ENCODE measurements at regions not wholly inside any gene's neighbourhood (a gene's known extent, or its start where the extent isn't known, plus 50 kb on each side); places are given as distances from the start of the nearest gene placed in this dataset.

DNA sequence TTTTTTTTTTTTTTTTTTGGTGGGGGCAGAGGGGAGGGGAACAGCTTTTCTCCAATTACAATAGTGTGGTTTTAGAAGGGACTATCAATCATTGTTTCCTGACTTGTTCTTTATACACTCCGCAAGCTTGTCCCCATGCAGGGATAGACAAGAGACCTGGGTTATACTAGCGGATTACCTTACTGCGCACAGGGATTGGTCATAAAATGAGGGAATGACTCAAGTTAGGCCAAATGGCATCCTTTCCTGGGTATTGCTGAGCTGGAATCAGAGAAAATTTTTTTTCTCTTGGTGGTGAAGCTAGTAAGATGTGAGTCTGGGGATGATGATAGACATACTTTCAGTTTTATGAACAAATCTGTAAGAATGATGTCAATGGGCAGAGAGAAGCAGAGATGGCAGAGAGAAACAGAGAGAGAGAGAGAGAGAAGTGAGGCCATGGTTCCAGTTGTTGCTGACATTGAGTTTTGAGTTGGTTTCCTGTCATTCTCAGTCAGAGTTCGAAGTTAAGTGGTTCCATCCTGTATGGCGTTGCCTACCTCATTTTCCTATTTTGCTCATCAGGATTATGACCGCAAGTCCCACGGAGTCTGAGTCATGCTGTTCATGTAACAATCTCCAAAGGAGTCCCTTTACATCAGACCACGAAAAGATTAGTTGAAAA lies 59.1 kb upstream of the OTOGL start:
- Histone ChIP-seq H2BK12ac (ENCODE audit: low read depth, low read length) (no peak overlapping the region), H3K79me2 (ENCODE audit: control insufficient read depth in 1 of 2, insufficient read depth in 2 of 2, low read length in 2 of 2) (no peaks in the 10 kb centered on the region), H2BK15ac (ENCODE audit: low read length) (no peak overlapping the region), H3K23ac (ENCODE audit: insufficient read length) (no peak overlapping the region), H3K4me3 (ENCODE audit: extremely low read depth in 1 of 4, insufficient read depth in 2 of 4, low read depth in 3 of 4, low read length in 4 of 4) (no peak overlapping the region), H3K9me3 (ENCODE audit: insufficient read depth in 2 of 2, low read depth in 1 of 2, low read length in 1 of 2) (no peaks in the 10 kb centered on the region), H4K91ac (replicated peaks; ENCODE audit: insufficient read length, low read length) (no peak overlapping the region), H3K36me3 (ENCODE audit: control insufficient read depth in 2 of 4, insufficient read depth in 4 of 4, low read length in 3 of 4) (no peaks in the 10 kb centered on the region), H3K4ac (replicated peaks; ENCODE audit: insufficient read length, low read depth, low read length) (no peak overlapping the region), H3K4me1 (replicated peaks in 1 of 4; ENCODE audit: control insufficient read depth in 3 of 4, insufficient read depth in 4 of 4, low read length in 3 of 4) (no peaks in the 10 kb centered on the region), H2BK5ac (ENCODE audit: low read depth, low read length) (no peak overlapping the region), H3K27ac (ENCODE audit: low read depth, low read length) (no peak overlapping the region), H3K4me2 (ENCODE audit: insufficient read depth in 1 of 2, low read depth in 2 of 2, low read length in 2 of 2) (no peak overlapping the region), H4K20me1 (replicated peaks in 1 of 2; ENCODE audit: control insufficient read depth in 1 of 2, insufficient read depth in 2 of 2, low read length in 2 of 2) (no peaks in the 10 kb centered on the region), H3K23me2 (ENCODE audit: low read depth, low read length) (no peaks in the 10 kb centered on the region), H3K14ac (ENCODE audit: insufficient read length) (no peak overlapping the region), H3K27me3 (replicated peaks in 1 of 4; ENCODE audit: control insufficient read depth in 3 of 4, extremely low read depth in 1 of 4, insufficient read depth in 3 of 4, low read length in 3 of 4) (peaks cover 0 to 1% (median 0%) of the 10 kb centered on the region in 4 experiments; a peak in 3 of 7 replicates), H4K5ac (ENCODE audit: insufficient read length, low read depth, low read length) (no peak overlapping the region), H2AK5ac (ENCODE audit: low read depth, low read length) (no peak overlapping the region), H3K56ac (replicated peaks; ENCODE audit: insufficient read length, low read depth, low read length) (no peak overlapping the region), H2BK120ac (replicated peaks; ENCODE audit: low read depth, low read length) (no peak overlapping the region), H2AFZ (ENCODE audit: low read length) (no peak overlapping the region), H3K18ac (ENCODE audit: extremely low read depth, low read length) (no peak overlapping the region), H2BK20ac (ENCODE audit: low read length) (no peak overlapping the region), H3K79me1 (ENCODE audit: low read depth, low read length) (no peaks in the 10 kb centered on the region), H3K9ac (replicated peaks in 1 of 4; ENCODE audit: extremely low read depth in 1 of 4, low read depth in 3 of 4, low read length in 3 of 4) (no peak overlapping the region), H4K8ac (ENCODE audit: extremely low read depth, insufficient read depth, low read length) (no peak overlapping the region)
- DNase-seq (ENCODE audit: low read depth in 1 of 2, low spot score in 2 of 2) = no peak
- FAIRE-seq = no peak
- 94% methylated on average over 8 of the region's 8 CpGs; no CpG with 5 or more reads in 1 of the 2 experiments for WGBS, 2 experiments (ENCODE audit: extremely low coverage in 1 of 2, insufficient coverage in 1 of 2, insufficient read length in 1 of 2, insufficient replicate concordance in 2 of 2, low coverage in 1 of 2, low lambda C conversion rate in 2 of 2, missing lambda C conversion rate in 1 of 2)
- POLR2A ChIA-PET (ENCODE audit: partially characterized antibody) = no interaction called here
- CTCF ChIA-PET (ENCODE audit: partially characterized antibody) = interaction anchor here (1.4 kb wide), 1 partner anchor 12 kb away, joined by 6 read pairs; no protein-coding TSS in a partner anchor
- TF ChIP-seq KDM1A (IDR thresholded peaks at IDR 0.05; ENCODE audit: borderline replicate concordance, low read length) (no peak), PHF8 (conservative IDR thresholded peaks at IDR 0.05; ENCODE audit: low read depth, low read length) (no peak), HDAC2 (IDR thresholded peaks at IDR 0.05; ENCODE audit: borderline replicate concordance in 1 of 2, low read depth in 2 of 2, low read length in 2 of 2) (no peak), SIRT6 (IDR thresholded peaks at IDR 0.05; ENCODE audit: low read length) (no peak), KDM4A (IDR thresholded peaks at IDR 0.05; ENCODE audit: low read depth, low read length, severe bottlenecking) (no peak), CEBPB (IDR thresholded peaks at IDR 0.05; ENCODE audit: low read depth, low read length) (no peak)
